Body of pancreas (tissue), 4 donors: ENCODE measurements at regions not wholly inside any gene's neighbourhood (a gene's known extent, or its start where the extent isn't known, plus 50 kb on each side); places are given as distances from the start of the nearest gene placed in this dataset.

Source experiments
- CTCF ChIP-seq, 7 experiments: fragments of 450-650 bp in 4 of 7; fragments of 200-600 bp in 3 of 7; sonication (generic) in 3 of 7; IDR thresholded peaks; one replicate each; pipeline ENCODE4 v1.5.1; 2016 to 2019; ENCODE audit warnings: antibody characterized with exemption in 7 of 7
- POLR2A ChIP-seq, 3 donors: fragments of 450-650 bp; IDR thresholded peaks; one replicate each; pipeline ENCODE4 v1.6.1; 2016; ENCODE audit warnings: antibody characterized with exemption in 3 of 3, mild to moderate bottlenecking in 2 of 3

- TF ChIP-seq CTCF (IDR thresholded peaks at IDR 0.05) (no peak), POLR2A (IDR thresholded peaks at IDR 0.05) (no peak)
These were observed 612.6 kb downstream of the AACS start for GRCh38 chr12:125677829-125678228.
